AG04449 (cell line): ENCODE measurements at regions not wholly inside any gene's neighbourhood (a gene's known extent, or its start where the extent isn't known, plus 50 kb on each side); places are given as distances from the start of the nearest gene placed in this dataset.
"Not testable (repeated sequence)": the region's sequence is repeated elsewhere in the genome, so short reads cannot be mapped to it uniquely, and the experiment has no call there.

Experiments
- CTCF ChIA-PET: fragments of 350-600 bp; formaldehyde crosslinking; extraction: SDS; loops from one replicate; lab custom pipeline; 2021; ENCODE audit warnings: antibody characterized with exemption; lab: Yijun Ruan, JAX
- POLR2A ChIA-PET: fragments of 400-600, 350-600 bp; formaldehyde crosslinking; extraction: SDS; loops from one replicate; lab custom pipeline; 2020; ENCODE audit warnings: antibody characterized with exemption, inconsistent platforms; lab: Yijun Ruan, JAX
- DNase-seq: peaks from one replicate; pipeline ENCODE4 v3.0.0-alpha.2; 2010; ENCODE audit warnings: low read depth, low spot score
- H3K4me3 ChIP-seq: 2 replicates; pipeline ENCODE4 v1.5.1; 2011; ENCODE audit warnings: low read depth, mild to moderate bottlenecking, control low read depth, low read length
- CTCF ChIP-seq: IDR thresholded peaks from one replicate; pipeline ENCODE4 v1.5.1; 2011; ENCODE audit warnings: mild to moderate bottlenecking, moderate library complexity, low read length, control low read depth, inconsistent platforms; ENCODE audit not compliant: insufficient read depth; ENCODE audit errors: missing control alignments

DNA sequence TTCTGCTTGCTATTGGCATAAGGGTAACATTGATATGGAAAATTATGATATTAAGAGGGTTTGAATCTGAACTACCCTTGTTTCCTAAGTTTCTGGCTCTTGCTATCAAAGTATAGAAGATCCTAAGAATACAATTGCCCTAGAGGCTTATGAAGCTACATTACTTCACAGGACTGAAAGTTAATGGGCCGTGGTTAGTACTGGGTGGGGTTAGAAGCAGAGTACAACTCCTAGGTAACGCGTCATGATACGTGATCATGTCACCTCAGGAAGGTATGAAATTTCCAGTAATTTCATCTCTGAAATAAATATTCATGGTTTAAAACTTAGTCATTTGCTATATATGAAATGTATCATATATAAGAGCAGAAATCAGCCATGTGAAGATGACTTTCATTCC is 743.8 kb upstream of the NEGR1 start:
- TF ChIP-seq CTCF: no peak
- CTCF ChIA-PET: no interaction called here
- POLR2A ChIA-PET: no interaction called here
- no peak for DNase-seq
- H3K4me3 ChIP-seq: no peak overlapping the region

DNA sequence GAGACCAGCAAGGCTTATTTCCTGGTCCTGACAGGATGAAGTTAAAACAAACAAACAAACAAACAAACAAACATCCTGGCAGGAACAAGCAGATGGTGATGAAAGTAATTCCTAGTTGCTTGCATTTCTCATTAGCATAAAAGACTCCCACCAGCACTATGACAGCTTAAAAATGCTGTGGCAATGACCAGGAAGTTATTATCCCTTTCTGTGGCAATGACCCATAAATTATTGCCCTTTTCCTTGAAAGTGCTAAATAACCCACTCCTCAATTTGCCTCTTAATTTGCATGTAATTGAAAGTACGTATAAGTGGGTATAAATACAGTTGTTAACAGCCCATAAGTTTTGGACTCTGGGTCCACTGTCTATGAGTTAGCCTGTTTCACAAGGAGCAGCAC is 727.6 kb upstream of the NEGR1 start:
- ChIA-PET POLR2A (no interaction called here), CTCF (no interaction called here)
- H3K4me3 ChIP-seq: no peak overlapping the region
- no peak for TF ChIP-seq CTCF
- DNase-seq: no peak

GRCh38 chr1:73009311-73009710 is 727.0 kb upstream of the NEGR1 start:
- TF ChIP-seq CTCF: no peak
- POLR2A ChIA-PET: no interaction called here

DNA sequence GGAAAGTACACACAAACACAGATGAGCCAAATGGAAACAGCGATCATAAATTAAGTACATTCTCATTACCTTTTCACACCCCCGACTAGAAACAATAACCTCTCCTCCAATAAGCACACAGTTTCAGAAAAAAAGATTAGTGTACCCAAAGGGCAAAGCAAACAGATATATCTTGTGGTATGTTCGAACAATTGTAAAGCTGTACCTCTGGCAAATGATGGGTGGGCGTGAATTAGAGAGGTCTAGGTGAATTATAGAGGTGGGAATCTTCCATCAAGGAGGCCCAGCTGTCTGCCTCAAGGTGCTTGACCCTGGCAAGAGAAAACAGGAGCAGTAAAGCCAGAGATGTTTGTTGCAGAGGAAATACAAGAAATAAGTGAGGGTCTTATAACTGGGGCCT is 715.3 kb upstream of the NEGR1 start:
- CTCF ChIA-PET: no interaction called here
- POLR2A ChIA-PET: no interaction called here
- no peak overlapping the region for H3K4me3 ChIP-seq
- TF ChIP-seq CTCF: no peak
- no peak for DNase-seq

More at GRCh38 chr1:73009311-73009710, 727.0 kb upstream of the NEGR1 start:
- no peak for DNase-seq
- CTCF ChIA-PET: no interaction called here
- no peak overlapping the region for H3K4me3 ChIP-seq

DNA sequence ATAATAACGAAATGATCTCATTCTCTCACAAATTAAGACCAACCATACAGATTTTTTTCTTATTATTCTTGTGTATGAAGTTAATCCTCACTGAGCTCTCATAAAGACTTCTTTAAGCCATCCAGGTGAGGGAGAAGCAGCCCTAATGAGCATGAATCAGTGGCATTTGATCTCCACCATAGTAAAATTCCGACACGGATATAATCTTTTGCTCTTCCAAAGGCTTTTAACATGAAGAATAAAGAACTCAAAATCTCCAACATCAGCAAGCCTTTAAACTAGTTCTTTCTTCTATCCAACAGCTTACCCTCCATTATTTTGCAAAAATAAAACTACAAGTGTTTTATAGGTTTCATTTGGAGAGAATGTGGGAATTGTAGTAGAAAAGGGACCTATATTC is 714.7 kb upstream of the NEGR1 start:
- CTCF ChIA-PET: no interaction called here
- no peak for DNase-seq
- H3K4me3 ChIP-seq: no peak overlapping the region
- TF ChIP-seq CTCF: no peak
- POLR2A ChIA-PET: no interaction called here

DNA sequence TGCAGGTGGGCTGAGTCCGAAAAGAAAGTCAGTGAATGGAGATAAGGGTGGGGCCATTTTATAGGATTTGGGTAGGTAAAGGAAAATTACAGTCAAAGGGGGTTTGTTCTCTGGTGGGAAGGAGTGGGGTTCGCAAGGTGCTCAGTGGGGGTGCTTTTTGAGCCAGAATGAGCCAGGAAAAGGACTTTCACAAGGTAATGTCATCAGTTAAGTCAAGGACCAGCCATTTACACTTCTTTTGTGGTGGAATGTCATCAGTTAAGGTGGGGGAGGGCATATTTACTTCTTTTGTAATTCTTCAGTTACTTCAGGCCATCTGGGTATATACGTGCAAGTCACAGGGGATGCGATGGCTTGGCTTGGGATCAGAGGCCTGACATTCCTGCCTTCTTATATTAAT is 705.5 kb upstream of the NEGR1 start:
- DNase-seq, POLR2A ChIA-PET, CTCF ChIA-PET, H3K4me3 ChIP-seq: not testable (repeated sequence)

- DNase-seq: no peak
- CTCF ChIA-PET: no interaction called here
- no peak overlapping the region for H3K4me3 ChIP-seq
- POLR2A ChIA-PET: no interaction called here
- no peak for TF ChIP-seq CTCF
Observed at GRCh38 chr1:72986591-72987290, 704.4 kb upstream of the NEGR1 start.

- DNase-seq, H3K4me3 ChIP-seq, CTCF ChIA-PET, POLR2A ChIA-PET: not testable (repeated sequence)
Observed at GRCh38 chr1:72985024-72985423, 702.7 kb upstream of the NEGR1 start.

- CTCF ChIA-PET, H3K4me3 ChIP-seq, POLR2A ChIA-PET, DNase-seq: not testable (repeated sequence)
Observed at GRCh38 chr1:72983011-72983410, 700.7 kb upstream of the NEGR1 start.
